GM18502 (cell line): ENCODE measurements at regions not wholly inside any gene's neighbourhood (a gene's known extent, or its start where the extent isn't known, plus 50 kb on each side); places are given as distances from the start of the nearest gene placed in this dataset.
"Not testable (repeated sequence)": the region's sequence is repeated elsewhere in the genome, so short reads cannot be mapped to it uniquely, and the experiment has no call there.

ENCODE experiments used
- ATAC-seq: cut with Tn5 transposase; IDR thresholded peaks from one replicate; pipeline ENCODE4 v1.9.1; 2021; ENCODE audit warnings: mild to moderate bottlenecking; ENCODE audit not compliant: unreplicated experiment, poor library complexity

DNA sequence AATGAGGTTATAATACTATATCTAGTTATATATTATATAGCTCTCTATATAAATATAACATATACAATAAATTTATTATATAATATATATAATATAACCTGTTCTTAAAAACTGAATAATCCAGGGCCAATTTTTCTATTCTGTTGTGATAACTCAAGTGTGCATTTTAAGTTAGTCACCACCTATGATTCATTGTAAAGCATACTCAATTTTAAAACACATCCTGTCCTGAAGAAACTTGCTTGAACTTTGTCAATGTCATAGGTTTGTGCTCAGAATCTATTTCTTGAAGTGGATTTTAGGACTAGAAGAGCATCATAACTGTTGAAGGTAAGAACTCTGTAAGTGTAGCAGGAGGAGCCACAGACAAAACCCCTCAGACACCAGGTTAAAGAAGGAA lies 1209.8 kb downstream of the REEP3 start:
- no peak for ATAC-seq

DNA sequence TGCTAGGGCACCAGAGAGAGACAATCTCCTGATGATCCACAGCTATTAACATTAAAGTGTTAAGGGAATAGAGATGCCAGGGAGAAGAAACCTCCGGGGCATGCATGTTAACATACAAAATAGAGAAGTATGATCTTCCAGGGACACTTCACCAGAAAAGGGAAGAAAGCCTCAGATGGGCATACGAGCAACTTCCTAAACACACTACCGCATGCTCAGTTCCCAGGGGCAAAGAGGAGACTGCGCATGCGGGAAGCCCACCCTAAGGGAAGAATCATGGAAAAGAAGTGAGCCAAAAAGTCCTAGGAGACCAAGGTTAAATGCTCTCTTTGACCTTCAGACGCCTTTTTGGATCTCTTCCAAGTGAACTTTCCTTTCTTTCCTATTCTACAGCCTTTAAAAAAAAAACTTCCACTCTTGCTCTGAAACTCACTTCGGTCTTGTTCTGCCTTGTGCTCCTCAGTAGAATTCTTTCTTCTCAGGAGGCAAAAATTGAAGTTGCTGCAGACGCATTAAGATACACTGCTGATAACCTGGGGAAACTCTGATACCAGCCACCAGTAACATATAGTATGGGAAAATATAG lies 1211.3 kb downstream of the REEP3 start:
- no peak for ATAC-seq

DNA sequence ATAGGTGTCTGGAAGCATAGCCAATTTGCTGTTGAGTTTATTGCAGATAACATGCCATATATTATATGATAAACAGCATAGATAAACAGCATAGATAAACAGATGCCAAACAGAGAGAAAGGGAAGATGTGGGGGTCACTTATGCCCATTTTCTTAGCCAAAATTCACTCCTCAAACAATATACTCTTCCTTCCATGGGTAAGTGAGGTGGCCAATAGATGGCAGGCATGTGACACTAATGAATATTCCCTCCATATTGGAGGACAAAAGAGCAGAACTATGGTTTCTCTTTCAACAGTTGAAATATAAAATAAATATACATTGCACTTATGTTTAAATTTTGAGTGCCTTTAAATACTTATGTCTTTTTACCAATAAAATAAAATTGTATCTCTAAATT lies 1212.8 kb downstream of the REEP3 start:
- ATAC-seq, result no peak

DNA sequence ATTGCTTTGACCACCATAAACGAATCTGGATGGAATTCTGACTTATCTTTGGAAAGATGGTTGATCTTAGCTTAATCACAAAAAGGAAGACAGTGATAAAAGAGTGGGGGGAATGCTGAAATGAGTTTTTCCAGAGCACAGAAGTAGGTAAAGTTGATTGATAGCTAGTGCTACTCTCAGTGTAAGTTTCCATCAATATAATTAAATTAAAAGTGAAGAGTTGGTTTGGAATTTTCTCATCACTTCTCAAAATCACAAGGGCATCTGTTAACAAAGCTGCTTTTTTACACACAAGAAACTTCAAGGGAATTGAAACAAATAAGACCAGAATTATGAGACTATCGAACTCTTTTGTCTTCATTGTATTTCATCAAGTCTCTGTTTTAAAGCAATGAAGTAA lies 1217.3 kb downstream of the REEP3 start:
- ATAC-seq, result no peak

DNA sequence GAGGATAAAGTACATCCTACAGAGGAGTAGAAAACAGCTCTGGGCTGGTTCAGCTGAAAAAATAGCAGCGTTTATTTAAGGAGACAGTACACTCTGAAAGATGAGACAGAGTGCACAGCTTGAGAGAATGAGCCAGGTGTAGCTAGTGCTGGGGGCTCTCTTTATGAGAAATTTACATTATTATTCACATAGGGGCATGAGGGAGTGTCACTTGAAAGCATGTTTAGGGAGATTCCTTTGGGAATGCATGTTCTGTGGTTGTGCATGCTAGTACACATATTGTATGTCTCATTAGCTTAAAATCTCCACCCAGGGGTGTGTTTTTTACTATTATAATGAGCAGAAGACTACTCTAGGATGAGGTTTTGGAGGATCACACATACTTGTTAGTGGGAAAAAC lies 1224.4 kb downstream of the REEP3 start:
- ATAC-seq, result no peak

DNA sequence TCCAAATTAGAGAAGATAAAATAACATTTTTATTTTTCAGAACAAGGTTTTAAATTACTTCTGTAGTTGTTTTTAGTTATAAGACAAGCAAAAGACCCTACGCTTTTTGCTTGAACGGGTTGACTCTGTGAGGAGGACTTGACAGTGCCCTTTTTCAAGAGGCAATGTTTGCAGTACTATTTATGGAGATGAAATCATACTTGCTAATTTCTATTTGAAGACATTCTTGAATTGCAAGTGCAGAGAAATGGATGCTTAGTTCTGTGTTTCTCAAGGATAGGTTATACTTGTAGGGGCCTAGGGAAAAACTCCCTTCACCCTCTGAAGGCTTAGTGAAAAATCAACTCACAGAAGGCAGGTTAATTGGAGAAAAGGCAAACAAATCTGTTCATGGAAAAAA lies 1229.5 kb downstream of the REEP3 start:
- ATAC-seq, result no peak

DNA sequence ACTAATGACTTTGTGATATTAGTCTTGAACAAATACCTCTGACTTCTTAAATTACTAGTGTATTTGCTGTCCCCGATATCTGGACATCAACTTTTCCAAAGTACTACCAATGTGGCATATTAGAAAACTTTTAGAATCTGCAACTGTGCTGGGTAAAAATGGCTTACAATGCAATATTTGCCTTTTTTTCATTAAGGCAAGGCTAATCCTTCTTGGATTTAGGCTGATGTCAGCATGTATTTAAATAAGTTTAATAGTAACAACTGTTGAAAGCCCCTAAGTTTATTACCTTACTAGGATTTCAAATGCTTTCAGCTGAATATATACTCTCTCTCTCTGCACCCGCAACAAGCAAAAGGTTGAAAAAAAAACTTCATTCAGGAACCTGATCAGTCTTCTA lies 1232.3 kb downstream of the REEP3 start:
- ATAC-seq, result no peak

DNA sequence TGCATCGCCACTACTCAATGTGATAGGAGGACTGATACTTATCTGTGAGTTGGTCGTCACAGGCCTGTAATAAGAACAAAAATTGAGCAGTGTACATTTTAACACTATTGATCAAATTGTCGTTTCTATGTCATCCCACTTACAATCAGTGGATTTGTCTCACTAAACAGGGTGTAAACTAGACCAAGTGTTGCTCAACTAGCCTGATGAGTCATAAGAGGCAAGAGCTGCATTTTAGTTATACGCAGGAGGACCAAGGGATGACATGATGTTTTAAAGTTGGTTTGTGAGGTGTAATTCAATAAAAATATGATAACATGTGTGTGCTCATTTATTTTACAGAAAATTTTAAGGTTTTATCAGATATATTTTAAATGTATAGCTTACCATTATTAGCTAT lies 1239.2 kb downstream of the REEP3 start:
- no peak for ATAC-seq

DNA sequence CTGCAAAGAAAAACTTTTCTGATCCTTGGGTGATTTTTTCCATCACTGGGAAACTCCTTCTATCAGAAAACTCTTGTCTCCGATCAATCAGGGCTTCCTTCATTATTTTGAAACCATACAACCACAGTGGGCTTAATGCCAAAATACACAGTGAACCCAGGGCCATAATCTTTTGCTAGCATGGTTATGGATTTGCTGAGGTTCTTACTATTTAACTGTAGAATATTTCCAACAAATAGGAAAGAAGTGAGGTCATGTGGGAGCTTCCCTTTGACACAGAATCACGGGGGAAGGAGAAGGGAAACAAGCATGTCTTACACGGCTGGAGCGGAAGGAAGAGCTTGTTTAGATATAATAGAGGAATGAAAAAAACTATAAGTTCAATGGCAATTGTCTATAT lies 1241.7 kb downstream of the REEP3 start:
- no peak for ATAC-seq

DNA sequence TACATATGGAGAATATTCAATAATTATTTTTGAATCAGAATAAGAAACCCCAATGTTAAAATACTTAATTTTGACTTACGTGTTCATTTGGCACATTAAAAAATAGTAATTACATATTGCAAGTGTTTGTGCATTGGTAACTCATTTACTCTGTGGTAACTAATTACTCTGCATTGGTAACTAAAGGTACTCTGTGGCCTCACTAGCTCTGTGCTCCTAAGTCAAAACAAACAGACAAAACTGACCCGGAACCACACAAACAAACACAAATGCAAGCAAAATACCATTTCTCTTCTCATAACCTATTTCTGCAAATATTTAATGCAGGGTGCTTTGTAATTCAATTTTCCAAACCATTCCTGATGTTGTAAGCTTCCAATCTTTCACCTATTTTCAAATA lies 1244.3 kb downstream of the REEP3 start:
- no peak for ATAC-seq

DNA sequence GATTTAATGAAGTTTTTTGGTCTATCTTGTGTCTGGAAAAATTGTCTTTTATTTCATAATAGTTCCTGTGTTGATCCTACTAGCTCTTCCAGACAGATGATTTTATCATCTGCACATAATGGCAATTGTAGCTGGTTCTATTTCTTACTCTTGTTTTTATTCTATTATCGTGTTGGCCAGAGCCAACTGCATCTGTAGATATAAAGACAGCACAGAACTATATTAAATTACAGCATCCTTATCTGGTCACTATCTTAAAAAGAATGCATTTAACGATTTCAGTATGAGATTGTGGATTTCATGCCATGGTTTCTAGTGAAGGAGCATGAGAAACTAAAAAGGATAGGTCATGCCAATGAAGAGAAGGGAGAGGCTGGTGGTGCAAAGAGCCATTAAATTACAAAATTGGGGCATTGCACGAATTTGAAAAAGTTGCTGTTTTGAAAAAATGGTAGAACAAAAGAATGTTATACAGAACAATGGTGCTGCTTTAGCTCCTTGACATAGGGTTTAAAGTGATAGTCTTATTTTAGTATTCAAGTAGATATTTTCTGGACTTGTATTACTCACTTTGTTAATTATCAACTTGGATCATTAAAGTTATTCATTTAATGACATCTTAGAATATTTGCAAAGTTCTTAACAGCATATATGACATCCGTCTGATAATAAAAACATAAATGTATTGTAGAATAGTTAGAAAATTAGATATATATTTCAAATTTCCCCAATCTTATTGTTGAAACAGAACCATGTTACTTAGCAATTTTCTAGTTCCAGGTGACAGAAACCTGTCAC lies 1250.3 kb downstream of the REEP3 start:
- ATAC-seq, result no peak

DNA sequence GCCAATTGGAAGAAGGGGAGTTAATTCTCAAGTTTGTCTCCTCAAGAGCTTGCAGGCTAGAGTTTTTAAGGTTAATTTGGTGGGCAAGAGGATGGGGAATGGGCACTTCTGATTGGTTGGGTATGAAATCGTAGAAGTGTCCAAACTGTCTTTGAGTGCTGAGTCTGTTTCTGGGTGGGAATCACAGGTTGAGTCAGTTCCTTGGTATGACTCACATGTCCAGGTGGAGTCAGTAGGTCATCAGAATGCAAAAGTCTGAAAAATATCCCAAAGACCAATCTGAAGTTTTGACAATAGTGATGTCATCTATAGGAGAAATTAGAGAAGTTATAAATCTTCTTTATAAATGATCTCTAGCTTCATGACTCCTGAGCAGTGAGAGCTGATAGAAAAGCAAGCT lies 1252.2 kb downstream of the REEP3 start:
- no peak for ATAC-seq

DNA sequence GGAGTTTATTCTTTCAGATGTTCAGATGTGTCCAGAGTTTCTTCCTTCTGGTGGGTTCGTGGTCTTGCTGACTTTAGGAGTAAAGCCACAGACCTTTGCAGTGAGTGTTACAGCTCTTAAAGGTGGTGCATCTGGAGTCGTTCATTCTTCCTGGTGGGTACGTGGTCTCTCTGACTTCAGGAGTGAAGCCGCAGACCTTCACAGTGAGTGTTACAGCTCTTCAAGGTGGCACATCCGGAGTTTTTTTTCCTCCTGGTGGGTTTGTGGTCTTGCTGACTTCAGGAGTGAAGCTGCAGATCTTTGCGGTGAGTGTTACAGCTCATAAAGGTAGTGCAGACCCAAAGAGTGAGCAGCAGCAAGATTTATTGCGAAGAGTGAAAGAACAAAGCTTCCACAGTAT lies 1263.2 kb downstream of the REEP3 start:
- not testable (repeated sequence) for ATAC-seq

DNA sequence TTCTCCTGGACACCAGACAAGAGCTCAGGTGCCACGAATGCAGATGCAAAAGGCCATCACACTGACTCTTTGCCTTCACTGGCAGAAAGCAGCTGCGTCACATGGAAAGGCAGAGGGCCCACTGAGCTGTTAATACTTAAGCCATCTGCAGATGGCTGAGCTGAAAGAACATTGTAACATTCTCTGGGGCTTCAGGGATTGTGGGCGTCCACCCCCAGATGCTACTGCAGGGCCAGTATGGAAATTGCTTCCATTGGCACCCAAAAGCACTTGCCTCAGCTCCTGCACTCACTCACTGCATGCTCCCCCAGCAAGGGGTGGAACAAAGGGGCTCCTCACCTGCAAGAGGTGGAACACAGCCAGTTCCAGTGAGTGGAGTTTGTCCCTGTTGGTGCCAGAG lies 1264.6 kb downstream of the REEP3 start:
- ATAC-seq, result no peak

DNA sequence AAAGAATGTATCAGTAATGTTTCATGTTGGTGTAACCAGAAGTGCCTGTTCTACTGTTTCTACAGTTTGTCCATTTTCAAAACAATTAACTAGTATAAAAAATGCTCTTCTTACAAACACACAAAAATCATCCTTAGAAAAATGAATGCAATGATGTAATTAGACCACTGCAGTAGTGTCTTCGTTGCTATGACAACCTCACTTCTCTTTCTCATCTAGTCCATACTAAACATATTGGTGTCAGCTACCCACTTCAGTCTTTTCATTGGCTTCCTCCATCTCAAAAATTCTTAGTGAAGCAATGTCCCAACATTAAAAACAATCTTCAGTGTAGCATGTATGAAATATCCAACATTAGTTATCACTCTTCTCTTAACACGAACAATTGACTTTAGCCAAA lies 1265.8 kb downstream of the REEP3 start:
- no peak for ATAC-seq

DNA sequence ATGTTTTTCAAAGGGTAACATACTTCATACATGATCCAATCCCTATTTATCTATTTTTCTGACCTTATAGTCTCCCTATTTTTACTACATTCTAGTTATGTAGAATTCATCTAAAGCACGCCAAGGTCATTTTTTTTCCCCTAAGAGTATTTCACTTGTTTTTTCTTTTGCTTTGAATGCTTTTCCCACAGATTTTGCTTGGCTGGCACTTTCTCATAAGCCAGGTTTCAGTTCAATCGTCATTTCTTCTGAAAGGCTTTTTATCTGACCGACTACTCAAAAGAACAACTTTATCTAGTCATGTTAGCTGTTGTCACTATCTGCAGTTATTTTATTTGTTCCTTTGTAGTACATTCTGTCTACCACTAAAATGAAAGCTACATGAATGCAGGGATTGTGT lies 1274.6 kb downstream of the REEP3 start:
- ATAC-seq, result no peak

DNA sequence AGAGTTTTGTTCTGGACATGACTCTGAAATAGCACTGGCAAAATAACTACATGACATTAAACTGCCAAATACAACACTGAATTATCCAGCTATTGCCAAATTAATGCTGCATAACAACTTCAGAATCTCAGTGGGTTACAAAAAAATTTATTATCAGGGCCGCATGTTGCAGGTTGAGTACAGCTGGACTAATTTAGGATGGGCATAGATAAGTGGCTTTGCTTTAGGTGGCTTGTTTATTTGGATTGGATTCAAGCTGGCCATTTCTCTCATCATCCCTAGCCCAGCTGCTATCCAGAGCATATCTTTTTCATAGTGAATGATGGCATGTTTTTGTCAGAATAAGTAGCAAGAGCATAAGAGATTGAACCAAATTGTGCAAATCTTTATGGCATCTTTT lies 1277.1 kb downstream of the REEP3 start:
- no peak for ATAC-seq

DNA sequence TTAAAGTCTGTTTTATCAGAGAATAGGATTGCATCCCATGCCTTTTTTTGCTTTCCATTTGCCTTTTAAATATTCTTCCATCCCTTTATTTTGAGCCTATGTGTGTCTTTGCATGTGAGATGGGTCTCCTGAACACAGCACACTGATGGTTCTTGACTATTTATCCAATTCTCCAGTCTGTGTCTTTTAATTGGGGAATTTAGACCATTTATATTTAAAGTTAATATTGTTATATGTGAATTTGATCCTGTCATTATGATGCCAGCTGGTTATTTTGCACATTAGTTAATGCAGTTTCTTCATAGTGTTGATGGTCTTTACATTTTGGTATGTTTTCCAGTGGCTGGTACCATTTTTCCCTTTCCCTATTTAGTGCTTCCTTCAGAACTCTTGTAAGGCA lies 1287.0 kb downstream of the REEP3 start:
- ATAC-seq, result not testable (repeated sequence)

DNA sequence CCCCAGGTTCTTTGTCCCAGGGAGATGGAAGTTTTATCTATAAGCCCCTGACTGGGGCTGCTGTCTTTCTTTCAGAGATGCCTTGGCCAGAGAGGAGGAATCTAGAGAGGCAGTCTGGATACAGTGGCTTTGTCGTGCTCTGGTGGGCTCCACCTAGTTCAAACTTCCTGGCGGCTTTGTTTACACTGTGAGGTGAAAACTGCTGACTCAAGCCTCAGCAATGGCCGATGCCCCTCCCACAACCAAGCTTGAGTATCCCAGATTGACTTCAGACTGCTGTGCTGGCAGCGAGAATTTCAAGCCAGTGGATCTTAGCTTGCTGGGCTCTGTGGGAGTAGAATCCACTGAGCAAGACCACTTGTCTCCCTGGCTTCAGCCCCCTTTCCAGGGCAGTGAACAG lies 1288.8 kb downstream of the REEP3 start:
- not testable (repeated sequence) for ATAC-seq

DNA sequence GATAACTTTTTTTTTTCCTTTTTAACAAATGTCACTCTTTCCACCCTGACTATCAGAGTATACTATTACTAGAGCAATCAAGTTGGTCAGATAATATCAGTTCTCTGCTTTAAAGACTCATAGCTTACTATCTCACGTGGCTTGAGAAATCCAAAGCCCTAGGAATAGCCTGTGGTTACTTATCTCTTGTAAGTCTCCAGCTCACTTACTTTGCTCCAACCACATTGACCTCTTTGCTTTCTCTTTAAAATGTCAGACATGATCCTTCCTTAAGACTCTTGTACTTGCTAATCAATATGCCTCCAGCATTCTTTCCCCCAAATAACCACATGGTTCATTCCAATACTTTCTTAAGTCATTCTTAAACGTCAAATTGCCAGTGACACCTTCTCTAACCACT lies 1292.2 kb downstream of the REEP3 start:
- ATAC-seq, result no peak

DNA sequence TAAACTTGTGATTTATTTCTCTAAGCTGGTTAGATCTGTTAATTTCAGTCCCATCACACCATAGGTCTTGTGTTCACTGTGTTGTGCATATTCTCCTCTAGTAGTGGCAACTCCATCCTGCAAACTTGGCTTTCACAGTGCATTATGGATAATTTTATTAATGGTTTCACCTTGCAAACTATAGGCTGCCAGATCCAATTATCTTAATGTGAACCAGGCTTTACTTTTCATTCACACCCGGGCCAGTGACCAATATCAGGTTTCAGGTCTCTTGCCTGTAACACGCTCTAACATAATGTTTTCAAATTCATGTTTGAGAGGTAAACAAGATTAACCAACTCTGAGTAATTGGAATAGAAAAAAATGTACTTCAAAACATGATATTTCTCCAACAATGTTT lies 1293.0 kb downstream of the REEP3 start:
- ATAC-seq, result no peak

DNA sequence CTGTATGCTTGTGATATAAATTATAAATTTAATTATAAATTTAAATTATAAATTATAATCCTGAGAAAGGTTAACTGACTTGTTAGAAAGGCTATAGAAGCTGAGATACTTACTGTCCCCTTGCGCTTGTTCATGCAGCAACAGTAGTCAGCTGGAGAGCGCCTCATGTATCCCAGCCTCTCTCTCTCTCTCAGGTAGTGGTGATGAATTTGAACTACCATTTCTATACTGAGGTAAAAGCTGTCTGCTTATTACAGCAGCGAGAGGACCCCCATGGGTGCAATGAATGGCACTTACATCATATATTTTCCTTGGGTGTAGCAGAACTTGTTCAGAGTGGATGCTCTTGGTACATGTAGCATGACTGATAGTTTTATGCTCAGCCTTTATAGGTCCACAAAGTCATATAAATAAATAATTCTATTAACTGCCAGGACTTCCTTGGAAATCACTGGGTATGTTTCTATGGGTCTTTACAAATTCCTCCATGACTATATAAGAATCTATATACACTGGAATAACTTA lies 1308.7 kb downstream of the REEP3 start:
- no peak for ATAC-seq
